GM21528 (cell line): ENCODE measurements at regions not wholly inside any gene's neighbourhood (a gene's known extent, or its start where the extent isn't known, plus 50 kb on each side); places are given as distances from the start of the nearest gene placed in this dataset.
"Not testable (repeated sequence)": the region's sequence is repeated elsewhere in the genome, so short reads cannot be mapped to it uniquely, and the experiment has no call there.

Source experiments
- ATAC-seq: cut with Tn5 transposase; IDR thresholded peaks from one replicate; pipeline ENCODE4 v1.9.1; 2021; ENCODE audit warnings: mild to moderate bottlenecking, moderate library complexity; ENCODE audit not compliant: unreplicated experiment, low FRiP score

GRCh38 chr9:108271236-108271635, 584.5 kb downstream of the ACTL7B start:
- no peak for ATAC-seq

GRCh38 chr9:108270561-108270960, 585.2 kb downstream of the ACTL7B start:
- ATAC-seq, result no peak

GRCh38 chr9:108270051-108270450, 585.7 kb downstream of the ACTL7B start:
- ATAC-seq, result no peak

GRCh38 chr9:108269371-108269770, 586.4 kb downstream of the ACTL7B start:
- ATAC-seq, result no peak

- ATAC-seq, result no peak
These were observed 590.7 kb downstream of the ACTL7B start for GRCh38 chr9:108265065-108265464.

- ATAC-seq, result no peak
These were observed 591.7 kb downstream of the ACTL7B start for GRCh38 chr9:108264093-108264492.

GRCh38 chr9:108262836-108263235, 593.0 kb downstream of the ACTL7B start:
- no peak for ATAC-seq

GRCh38 chr9:108259917-108260675, 595.7 kb downstream of the ACTL7B start:
- ATAC-seq, result no peak

- no peak for ATAC-seq
These were observed 597.1 kb downstream of the ACTL7B start for GRCh38 chr9:108258640-108259039.

GRCh38 chr9:108257382-108257781, 598.4 kb downstream of the ACTL7B start:
- ATAC-seq, result no peak

- no peak for ATAC-seq
These were observed 601.5 kb downstream of the ACTL7B start for GRCh38 chr9:108254236-108254635.

GRCh38 chr9:108247391-108247790, 608.4 kb downstream of the ACTL7B start:
- not testable (repeated sequence) for ATAC-seq

- no peak for ATAC-seq
These were observed 609.9 kb downstream of the ACTL7B start for GRCh38 chr9:108245901-108246300.

GRCh38 chr9:108245331-108245730, 610.5 kb downstream of the ACTL7B start:
- ATAC-seq, result no peak

GRCh38 chr9:108244686-108245085, 611.1 kb downstream of the ACTL7B start:
- ATAC-seq, result no peak

- no peak for ATAC-seq
These were observed 614.3 kb downstream of the ACTL7B start for GRCh38 chr9:108241384-108242073.

- ATAC-seq, result no peak
These were observed 616.0 kb downstream of the ACTL7B start for GRCh38 chr9:108239696-108240321.

- ATAC-seq, result no peak
These were observed 620.2 kb downstream of the ACTL7B start for GRCh38 chr9:108235609-108236008.

- no peak for ATAC-seq
These were observed 621.0 kb downstream of the ACTL7B start for GRCh38 chr9:108234811-108235210.

GRCh38 chr9:108225149-108225800, 630.5 kb downstream of the ACTL7B start:
- ATAC-seq, result no peak

GRCh38 chr9:108224716-108225115, 631.1 kb downstream of the ACTL7B start:
- no peak for ATAC-seq
